AG10803 (cell line): ENCODE measurements at regions not wholly inside any gene's neighbourhood (a gene's known extent, or its start where the extent isn't known, plus 50 kb on each side); places are given as distances from the start of the nearest gene placed in this dataset.
A peak's percentile ranks its signal among the peaks of the same experiment; 100 is the strongest.

Source experiments
- DNase-seq: peaks from one replicate; pipeline ENCODE4 v3.0.0; 2010; ENCODE audit warnings: low read depth
- H3K4me3 ChIP-seq: 2 replicates; pipeline ENCODE4 v1.5.1; 2011; ENCODE audit warnings: mild to moderate bottlenecking, low read length, control low read depth
- TF ChIP-seq, protein P1 (sequence below): conservative IDR thresholded peaks from 2 replicates; pipeline ENCODE4 v1.5.1; 2011; ENCODE audit warnings: mild to moderate bottlenecking, low read length, control low read depth, inconsistent platforms

DNA sequence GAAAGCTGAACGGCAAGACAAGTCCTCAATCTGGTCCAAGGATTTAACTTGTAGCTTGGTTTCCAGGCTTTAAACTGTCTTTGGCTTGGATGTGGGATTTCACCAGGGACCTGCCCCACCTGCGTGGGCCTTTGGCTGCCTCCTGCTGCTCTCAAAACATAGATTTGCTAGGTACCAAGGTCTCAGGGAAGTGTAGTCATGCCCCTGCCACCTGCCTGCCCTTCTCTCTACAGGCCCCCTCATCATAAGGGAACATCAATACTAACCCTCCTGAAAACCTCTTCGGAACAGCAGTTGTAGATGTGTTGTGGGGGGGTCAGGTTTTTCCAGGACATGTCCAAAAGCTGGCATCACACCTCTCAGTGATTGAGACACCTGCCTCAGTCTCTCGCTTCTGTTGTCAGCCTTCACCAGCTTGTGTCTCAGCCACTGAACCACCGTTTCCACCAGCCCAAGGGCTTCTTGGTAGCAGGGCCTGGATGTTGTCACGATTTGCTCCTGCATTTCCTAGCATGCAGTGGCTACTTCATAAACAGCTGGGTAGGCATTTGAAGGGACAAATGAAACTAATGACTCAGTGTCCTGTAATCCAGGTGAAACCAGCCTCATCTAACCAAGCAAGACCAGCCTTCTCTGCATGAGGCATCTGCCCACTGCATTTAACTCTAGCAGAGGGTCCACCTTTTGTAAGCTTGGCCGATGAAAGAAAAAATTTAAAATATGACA lies 141.6 kb upstream of the THBS2 start:
- no peak for DNase-seq
- no peak overlapping the region for H3K4me3 ChIP-seq
- TF ChIP-seq, protein P1, sequence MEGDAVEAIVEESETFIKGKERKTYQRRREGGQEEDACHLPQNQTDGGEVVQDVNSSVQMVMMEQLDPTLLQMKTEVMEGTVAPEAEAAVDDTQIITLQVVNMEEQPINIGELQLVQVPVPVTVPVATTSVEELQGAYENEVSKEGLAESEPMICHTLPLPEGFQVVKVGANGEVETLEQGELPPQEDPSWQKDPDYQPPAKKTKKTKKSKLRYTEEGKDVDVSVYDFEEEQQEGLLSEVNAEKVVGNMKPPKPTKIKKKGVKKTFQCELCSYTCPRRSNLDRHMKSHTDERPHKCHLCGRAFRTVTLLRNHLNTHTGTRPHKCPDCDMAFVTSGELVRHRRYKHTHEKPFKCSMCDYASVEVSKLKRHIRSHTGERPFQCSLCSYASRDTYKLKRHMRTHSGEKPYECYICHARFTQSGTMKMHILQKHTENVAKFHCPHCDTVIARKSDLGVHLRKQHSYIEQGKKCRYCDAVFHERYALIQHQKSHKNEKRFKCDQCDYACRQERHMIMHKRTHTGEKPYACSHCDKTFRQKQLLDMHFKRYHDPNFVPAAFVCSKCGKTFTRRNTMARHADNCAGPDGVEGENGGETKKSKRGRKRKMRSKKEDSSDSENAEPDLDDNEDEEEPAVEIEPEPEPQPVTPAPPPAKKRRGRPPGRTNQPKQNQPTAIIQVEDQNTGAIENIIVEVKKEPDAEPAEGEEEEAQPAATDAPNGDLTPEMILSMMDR = no peak

DNA sequence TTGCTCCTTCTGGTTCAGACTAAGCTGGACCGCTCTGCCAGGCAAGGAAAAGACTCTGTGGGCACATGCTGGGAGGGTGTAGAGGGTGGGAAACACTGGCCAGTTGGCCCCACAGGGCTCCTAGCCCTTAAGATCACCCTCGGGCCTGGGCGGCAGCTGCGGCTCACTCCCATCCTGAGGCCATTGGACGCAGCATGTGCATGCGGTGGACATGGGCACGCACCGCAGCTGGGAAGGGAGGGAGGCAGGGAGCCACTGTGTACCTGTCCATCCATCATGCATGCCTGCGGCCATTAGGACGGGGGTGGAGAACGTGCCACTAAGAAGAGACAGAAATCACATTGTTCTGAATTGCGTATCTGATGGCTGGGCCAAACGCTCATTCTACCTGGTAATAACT lies 140.1 kb upstream of the THBS2 start:
- DNase-seq = no peak
- TF ChIP-seq, protein P1 = no peak

DNA sequence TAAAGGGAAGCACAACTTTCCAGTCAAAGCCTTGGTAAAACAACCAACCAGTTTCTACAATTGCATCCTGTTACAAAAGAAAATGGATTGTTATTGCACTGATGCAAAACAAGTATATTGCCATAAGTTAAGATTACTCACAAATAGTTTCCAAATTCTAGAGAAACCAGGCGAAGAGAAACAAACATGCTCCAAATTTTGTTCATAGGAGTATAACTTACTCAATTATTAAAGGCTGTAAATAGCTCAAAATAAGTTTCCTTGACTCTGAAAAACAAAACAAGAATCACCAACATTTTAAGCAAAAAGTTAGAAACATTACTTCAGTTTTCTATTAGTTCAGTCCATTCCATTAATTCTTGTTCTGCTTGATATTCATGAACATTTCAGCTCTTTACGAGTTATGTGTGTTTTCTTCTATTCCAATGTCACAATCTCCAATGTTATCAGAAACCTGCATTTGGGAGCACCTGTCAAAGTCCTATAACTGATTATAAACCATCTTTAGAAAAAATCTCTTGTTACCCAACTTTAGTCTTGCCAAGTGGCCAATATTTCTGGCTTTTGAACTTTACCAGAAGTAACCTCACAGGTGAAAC lies 137.9 kb upstream of the THBS2 start:
- no peak for DNase-seq
- TF ChIP-seq, protein P1 = no peak
- H3K4me3 ChIP-seq = no peak overlapping the region

More for the DNA sequence above, 140.1 kb upstream of the THBS2 start:
- no peak overlapping the region for H3K4me3 ChIP-seq

DNA sequence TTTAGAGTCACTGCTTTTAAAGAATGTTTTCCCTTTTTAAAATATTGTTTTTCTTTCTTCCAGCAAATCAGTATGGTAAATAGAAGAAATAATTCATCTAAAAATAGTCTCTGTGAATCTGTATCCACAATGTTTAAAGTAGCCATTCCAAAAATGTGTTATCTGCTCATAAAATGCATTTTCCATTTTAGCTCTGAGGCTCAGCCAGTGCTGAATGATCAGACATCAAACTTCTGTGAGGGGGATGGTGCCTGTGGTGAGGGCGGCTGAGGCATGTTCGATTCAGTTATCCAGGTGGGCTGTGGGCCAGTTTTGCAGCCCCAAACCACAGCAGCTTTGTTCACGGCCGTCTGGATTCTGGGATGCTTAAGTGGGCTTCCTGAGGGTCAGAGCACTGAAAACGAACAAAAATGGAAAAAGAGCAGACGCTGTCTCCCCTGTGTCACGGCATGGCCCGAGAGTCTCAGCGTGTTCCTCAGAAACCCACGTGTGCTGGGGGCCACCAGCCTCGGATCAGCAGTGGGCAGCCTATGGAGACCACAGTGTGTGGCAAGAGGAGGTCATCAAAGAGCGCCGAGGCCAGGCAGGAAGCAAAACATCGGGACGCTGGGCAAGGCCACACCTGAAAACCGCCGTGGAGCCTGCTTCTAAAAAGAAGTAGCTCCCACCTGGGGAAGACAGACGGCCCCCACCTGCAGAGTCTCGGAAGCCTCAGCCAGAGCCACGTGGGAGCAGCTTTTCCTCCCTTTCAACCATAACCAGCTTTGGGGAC lies 134.9 kb upstream of the THBS2 start:
- TF ChIP-seq, protein P1 = no peak
- no peak overlapping the region for H3K4me3 ChIP-seq
- peak; percentile 14 for DNase-seq

DNA sequence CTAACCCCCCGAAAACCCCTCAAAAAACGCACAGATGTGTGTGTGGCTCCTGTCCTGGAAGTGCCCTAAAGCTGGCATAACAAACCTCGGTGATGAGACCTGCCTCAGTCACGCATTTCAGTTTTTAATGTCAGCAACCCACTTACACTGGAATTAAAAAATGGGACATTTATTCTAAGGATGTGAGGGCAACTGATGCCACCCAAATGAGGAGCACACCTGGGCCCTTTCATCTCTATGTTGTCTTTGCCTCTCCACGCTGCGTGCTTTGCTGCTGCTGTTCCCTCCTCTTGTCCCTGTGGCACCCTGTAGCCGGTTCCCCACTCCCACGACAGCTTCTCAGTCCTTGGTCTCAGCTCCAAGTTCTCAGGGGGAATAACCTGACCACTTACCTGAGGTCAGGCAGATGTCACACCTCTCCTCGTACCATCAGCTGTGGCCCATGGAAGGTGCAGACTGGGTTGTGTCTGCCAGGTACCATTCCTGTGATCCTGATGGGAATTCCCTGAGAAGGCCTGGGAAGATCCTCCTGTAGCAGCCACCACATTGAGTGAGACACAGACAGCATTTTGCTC lies 134.2 kb upstream of the THBS2 start:
- TF ChIP-seq, protein P1 = no peak
- no peak for DNase-seq

DNA sequence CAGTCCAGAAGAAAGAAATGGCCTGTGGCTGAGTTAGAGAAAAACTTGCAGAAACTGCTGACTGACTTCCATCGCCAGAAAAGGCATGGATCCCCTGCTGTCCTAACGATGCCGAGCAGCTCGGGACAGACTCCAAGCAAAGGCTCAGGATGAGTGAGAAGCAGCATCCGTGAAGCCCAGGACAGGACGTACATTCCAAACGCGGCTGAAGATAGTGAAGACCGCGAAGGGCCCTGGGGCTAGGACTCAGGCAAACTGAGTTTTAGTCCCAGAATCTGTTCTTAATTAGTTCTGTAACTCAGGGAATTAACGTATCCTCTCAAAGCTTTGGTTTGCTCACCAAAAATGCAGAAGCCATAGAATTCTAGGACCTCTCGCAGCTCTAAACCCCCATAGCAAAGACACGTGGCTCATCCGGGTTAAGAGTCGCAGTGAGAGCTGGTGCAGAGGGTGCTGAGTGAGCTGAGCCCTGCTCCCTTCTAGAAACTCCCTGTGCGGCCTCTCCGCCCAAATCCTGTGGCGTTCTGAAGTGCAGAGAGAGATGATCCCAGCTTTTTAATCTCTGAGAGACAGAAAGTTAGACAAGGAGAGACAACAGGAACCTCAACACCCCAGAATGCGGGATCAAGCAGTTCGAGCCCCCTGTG lies 132.9 kb upstream of the THBS2 start:
- DNase-seq = peak; percentile 92
- TF ChIP-seq, protein P1 = no peak; the same call in 1 of the 2 replicates
- peak overlapping the region; percentile 35 for H3K4me3 ChIP-seq

More for the DNA sequence above, 134.2 kb upstream of the THBS2 start:
- H3K4me3 ChIP-seq = no peak overlapping the region
